Left hindlimb (tissue), 1 donor: ENCODE measurements at regions not wholly inside any gene's neighbourhood (a gene's known extent, or its start where the extent isn't known, plus 50 kb on each side); places are given as distances from the start of the nearest gene placed in this dataset.
"Not testable (repeated sequence)": the region's sequence is repeated elsewhere in the genome, so short reads cannot be mapped to it uniquely, and the experiment has no call there.

Source experiments
- DNase-seq: peaks from one replicate; pipeline ENCODE4 v3.0.0-alpha.2; 2018

DNA sequence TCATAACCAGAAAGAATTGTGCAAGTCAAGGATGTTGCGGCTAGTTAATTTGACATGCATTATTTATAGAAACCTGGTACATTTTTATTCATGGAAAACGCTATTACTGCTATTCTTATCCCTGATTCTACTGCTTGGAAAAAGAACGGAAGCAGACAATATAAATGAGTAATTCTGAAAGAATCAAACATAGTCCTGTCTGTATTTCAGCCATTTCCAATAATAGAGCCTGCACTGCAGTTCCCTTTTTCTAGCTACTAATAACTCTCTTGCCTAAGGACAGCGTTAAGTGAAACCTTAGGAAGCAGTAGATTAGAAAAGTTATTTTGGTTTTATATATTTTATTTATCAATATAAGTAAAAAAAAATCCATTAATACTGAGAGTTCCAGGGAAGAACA lies 414.9 kb downstream of the CYLC2 start:
- no peak for DNase-seq

DNA sequence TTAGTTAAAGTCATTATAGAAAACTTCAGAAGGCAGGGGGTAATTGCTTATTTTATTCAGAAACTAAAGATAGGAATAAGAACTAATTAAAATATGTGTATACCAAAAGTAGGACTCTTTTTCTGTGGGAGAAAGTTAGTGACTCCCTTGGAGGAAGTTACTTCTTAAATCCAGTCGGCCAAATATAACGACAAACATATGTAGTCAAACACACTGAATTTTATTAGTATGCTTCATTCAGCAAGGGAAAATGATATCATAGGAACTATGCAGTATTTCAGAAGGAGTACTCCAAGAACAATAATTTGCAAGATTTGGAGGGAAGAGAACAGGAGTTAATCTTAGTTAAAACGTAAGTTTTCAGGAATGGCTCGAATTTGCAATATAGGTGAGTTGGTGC lies 432.6 kb downstream of the CYLC2 start:
- DNase-seq = no peak

DNA sequence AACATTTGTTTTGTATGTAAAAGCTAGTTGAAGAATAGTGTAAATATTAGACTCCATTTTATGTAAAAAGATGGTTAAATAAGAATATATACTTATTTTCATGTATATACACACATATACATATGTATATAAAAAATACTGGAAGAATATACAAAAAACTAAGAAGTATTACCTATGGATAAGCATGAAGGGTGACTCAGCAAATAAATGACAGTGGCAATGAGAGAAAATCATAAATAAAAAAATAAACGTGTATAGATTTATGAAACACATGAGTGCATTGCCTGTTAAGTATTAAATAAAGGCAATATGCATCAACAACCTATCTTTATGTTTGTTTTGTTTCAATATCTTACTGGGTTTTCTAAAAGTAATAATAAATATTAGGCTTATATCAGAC lies 435.3 kb downstream of the CYLC2 start:
- DNase-seq = no peak

DNA sequence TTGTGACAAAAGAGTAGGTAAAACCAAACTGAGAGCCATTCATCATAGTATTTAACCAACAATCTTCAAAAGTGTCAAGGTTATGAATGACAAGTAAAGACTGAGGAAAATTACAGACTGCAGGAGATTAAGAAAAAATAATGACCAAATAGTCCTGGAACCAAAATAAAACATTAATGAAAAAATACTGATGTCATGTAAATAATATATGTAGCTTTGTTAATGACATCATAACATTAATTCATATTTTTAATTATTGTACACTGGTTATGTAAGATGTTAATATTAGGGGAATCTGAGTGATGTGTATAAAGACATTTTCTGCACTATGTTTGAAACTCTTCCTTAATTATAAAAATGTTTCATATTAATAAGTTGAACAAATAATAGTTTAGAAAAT lies 436.7 kb downstream of the CYLC2 start:
- no peak for DNase-seq

DNA sequence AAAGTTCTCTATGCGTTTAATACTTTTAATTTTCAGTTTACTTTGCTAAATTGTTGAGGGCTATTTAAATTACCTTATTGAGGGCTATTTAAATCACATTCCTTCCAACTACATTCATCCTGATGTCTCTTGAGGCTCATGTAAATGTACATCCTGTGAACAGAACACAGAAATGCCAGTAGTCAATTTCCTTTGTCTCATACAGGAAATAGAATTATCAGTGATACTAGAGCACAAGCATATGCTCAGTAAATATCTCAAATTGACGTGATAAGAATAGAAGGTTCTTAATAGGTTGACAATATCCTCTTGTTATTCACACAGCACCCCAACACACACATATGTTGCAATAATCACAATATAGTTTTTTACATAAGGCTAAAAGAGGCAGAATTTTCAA lies 449.0 kb downstream of the CYLC2 start:
- DNase-seq = no peak

DNA sequence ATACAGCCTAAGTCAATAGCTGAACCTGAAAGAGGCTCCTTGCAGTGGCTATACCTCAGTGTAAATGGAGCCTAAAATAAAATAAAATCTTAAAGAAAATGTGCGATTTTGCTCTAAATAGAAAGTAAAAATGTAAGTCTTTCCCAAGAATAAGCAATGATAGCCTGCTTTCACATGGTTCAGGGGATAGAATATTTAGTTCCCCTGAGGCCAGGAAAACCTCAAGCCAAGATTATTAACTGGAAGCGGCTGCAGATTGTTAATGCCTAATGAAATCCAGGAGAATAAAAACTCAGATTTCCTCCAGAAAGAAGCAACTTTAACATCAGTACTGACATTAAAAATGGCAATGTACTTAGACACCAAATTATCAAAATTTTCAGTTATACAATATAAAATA lies 463.7 kb downstream of the CYLC2 start:
- DNase-seq = no peak

DNA sequence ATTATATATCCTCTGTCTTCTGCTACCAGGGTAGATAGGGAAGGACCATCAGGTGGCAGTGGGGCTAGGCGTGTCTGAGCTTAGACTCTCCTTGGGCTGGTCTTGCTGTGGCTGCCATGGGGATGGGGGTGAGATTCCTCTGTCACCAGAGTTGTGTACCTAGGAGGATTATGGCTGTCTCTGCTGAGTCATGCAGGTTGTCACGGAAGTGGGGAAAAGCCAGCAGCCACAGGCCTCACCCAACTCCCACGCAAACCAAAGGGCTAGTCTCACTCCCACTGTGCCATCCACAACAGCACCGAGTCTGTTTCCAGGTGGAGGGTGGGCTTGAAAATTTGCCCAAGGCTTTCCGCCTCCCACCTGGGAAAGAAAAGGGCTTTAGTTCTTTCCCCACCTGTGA lies 476.1 kb downstream of the CYLC2 start:
- no peak for DNase-seq

DNA sequence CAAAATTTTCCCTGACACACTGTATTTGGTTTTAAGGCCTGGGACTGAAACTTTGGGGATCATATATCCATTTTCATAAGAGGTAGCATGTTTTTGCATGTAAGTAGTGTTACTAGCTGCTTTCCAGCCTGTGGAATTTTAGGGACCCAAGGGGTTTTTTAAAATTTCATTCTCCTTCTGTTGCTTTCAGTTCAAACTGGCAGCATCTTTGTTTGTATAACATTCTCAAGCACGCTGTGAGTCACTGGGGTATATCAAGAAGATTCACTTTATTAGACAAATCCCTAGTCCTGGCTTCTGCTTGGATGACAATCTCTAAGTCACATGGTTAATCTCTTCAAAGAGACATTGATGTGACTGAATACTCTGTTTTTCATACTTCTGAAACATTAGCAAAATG lies 479.0 kb downstream of the CYLC2 start:
- DNase-seq = no peak

DNA sequence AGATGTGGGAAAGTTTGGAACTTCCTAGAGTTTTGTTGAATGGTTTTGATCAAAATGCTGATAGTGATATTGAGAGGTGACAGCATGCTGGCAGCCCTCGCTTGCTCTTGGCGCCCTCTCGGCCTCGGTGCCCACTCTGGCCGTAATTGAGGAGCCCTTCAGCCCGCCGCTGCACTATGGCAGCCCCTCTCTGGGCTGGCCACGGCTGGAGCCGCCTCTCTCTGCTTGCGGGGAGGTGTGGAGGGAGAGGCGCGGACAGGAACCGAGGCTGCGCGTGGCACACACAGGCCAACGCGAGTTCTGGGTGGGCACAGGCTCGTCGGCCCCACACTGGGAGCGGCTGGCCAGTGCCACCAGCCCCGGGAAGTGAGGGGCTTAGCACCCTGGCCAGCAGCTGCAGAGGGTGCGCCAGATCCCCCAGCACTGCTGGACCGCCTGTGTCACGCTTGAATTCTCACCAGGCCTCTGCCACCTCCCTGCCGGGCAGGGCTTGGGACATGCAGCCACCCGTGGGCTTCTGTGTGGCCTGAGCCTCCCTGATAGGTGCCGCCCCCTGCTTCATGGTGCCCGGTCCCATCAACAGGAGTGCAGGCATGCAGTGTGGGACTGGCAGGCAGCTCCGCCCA lies 488.5 kb downstream of the CYLC2 start:
- DNase-seq = no peak

DNA sequence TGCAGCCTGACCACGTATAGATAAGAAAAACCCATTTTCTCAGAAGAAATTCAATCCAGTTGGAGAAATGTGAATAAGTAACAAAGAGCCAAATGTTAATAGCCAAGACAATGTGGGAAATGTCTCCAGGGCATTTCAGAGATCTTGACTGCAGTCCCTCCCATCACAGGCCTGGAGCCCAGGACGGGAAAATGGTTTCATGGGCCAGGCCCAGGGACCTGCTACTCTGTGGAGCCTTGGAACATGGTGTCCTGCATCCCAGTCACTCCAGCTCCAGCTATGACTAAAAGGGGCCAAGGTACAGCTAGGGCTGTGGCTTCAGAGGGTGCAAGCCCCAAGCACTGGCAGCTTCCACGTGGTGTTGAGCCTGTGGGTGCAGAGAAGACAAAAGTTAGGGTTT lies 490.0 kb downstream of the CYLC2 start:
- DNase-seq = no peak

DNA sequence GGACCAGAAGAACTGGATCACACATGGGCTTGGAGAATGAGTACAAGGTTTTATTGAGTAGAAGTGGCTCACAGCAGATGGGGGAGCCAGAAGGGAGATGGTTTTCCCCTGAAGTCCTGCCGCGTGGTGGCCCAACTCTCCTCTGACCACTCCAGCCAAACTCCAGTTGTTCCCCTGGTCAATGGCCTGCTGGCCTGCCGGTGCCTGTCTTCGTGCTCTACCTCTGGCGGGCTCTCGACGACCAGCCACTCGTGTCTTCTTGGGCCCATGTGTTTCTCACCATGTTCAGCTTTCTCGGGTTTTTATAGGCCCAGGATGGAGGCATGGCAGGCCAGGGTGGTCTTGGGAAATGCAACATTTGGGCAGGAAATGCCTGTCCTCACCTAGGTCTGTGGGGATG lies 519.6 kb downstream of the CYLC2 start:
- DNase-seq = no peak

DNA sequence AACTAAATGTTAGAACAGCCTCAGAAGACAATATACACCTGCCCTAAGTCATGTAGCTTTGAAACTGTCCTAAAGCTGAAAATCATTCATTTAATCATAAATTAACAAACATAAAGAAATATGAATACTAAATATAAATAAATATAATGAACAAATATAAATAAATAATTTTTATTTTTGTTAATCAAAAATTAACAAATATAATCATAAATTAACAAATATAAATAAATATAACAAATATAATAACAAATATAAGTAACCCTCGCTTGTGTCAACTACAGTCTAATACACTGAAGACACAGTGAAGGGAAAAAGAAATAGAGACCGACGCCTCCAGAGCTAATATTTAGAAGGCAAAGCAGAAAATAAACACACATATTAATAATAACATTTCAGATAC lies 527.3 kb downstream of the CYLC2 start:
- no peak for DNase-seq

DNA sequence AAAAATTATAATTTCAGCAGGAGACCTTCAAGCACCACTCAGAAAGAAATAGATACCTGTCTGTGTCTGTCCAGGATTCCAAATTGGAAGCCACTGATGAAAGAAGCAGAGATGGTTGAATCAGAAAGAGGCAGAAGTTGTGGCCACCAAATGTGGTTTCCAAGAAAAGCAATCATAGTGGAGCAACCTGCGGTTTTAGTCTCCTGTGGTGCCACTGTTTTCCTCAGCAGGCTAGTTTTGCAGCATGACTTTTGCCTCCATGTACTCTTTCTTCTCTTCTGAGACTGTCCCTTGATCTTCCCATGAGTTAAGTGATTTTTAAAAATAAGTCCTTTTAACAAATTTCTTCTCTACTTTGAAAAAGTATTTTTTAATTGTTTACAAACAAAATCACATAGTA lies 535.8 kb downstream of the CYLC2 start:
- DNase-seq = no peak

DNA sequence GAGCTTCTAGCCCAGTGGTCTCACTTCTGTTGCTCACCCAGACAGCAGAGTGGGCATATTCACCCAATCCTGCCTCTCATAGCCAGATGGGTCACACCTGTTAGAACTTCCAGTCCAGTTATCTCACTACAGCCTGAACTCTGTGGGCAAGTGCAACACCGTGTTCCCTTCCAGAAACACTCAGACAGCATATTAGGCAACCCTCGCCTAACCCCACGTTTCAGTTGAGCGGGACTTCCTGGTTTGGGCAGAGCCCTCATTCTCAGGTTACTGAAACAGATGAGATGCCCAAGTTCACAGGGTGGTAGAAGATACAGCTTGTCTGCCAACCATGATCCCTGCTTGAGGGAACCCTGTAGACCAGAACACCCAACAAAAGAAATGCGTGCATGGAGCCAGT lies 538.2 kb downstream of the CYLC2 start:
- DNase-seq = no peak

DNA sequence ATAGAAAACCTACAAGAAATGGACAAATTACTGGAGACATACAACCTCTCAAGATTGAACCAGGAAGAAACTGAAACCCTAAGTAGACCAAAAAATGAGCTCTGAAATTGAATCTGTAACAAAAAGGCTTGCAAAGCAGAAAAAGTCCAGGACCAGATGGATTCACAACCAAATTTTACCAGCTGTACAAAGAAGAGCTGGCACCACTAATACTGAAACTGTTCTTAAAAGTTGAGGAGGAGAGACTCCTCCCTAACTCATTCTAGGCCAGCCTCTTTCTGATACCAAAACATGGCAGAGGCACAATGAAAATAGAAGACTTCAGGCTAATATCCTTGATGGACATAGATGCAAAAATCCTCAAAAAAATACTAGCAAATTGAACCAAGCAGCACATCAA lies 542.3 kb downstream of the CYLC2 start:
- DNase-seq = no peak

DNA sequence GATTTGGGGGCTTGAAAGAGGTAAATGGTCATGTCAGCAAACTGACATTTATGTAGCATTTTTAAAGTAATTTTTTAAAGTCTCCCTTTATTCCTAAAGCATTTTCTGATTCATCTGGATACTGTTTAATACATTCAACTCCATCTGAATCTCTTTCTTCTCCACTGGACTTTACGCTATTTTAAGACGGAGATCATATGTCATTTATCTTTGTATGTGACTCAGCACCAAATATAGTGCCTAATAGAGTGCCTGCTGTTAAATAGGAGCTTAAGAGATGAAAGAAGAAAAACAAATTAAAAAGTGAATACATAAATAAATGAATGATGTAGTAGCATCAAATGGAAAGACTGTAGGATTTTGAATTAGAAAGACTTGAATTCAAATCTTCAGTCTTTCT lies 548.8 kb upstream of the SMC2 start:
- DNase-seq = no peak

DNA sequence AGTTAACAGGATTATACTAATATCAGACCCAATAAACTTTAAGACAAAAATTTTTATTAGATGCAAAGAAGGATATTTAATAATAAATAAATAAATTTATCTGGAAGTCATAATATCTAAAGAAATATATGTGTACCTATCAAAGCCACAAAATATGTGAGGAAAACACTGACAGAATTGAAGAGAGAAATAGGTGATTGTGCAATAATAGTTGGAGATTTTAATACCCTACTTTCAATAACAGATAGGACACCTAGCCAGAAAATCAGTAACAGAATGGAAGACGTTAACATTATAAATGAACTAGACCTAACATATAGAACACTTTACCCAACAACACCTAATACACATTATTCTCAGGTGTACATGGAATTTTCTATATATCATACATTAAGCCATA lies 541.4 kb upstream of the SMC2 start:
- DNase-seq = no peak

DNA sequence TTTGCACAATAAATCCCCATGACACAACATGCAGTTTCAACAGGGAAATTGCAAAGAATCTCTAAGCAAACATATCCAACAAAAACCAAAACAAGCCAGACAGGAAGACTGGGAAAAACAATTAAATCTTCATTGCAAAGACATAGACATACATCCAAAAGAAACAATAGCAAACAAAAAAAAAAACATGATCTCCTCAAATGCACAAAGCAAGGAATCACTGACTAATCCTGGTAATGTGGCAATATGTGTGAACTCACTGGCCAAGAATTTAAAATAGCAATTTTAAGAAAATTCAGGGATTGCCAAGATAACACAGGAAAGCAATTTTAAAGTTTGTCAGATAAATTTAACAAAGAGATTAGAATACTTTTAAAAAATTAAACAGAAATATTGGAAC lies 520.1 kb upstream of the SMC2 start:
- no peak for DNase-seq

DNA sequence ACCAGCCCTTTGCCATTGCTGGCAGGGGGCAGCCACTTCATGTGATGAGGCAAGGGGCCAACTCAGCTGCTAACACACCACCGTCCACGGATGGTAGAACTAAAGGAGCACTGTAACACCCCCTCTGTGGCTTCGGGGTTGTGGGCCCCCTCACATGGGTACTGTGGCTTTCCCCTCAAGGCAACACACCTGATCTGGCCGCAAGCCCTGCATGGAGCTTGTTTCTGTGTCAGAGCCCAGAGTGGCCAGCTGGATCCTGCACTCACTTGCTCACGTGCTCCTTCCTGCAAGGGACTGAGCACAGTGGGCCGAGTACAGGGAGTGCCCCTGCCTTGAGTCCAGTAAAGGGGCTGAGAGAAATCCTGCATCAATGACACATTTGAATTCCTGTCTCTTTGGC lies 507.4 kb upstream of the SMC2 start:
- DNase-seq = no peak

DNA sequence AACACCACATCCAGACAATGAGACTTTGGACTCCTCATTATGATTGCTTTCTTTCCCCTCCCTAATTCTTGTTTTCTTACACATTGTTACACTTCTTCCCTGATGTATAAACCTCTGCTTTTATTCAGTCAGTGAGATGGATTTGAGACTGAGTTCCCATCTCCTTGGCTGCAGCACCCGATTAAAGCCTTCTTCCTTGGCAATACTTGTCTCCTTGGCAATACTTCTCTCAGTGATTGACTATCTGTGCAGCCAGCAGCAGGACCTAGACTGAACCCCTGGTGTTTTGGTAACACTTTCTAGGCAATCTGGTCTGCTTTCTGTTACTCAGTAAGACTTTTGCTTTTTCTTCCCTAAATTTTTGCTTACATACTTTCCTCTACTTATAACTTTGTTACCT lies 492.8 kb upstream of the SMC2 start:
- DNase-seq = no peak

DNA sequence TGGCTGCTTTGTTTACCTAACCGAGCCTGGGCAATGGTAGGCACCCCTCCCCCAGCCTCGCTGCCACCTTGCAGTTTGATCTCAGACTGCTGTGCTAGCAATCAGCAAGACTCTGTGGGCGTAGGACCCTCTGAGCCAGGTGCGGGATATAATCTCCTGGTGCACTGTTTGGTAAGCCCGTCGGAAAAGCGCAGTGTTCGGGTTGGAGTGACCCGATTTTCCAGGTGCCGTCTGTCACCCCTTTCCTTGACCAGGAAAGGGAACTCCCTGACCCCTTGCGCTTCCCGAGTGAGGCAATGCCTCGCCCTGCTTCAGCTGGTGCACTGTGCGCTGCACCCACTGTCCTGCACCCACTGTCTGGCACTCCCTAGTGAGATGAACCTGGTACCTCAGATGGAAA lies 482.2 kb upstream of the SMC2 start:
- not testable (repeated sequence) for DNase-seq

DNA sequence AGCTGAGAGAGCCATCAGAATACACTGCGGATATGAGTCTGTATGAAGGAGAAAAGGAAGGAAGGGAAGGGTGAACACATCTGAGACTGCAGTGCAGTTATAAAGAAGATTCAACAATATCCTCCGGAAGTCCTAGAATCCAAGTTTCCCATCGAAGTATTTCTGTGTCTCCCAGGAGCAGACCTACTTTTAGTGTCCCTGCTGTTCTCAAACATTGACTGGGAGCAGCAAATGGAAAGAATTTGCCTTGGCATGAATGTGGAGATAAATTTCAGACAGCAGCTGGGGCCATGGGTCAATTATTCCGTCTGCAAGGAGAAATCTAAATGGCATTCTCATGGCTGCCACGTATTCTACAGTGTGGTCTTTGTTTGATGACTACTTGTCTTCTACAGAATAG lies 478.1 kb upstream of the SMC2 start:
- DNase-seq = no peak

DNA sequence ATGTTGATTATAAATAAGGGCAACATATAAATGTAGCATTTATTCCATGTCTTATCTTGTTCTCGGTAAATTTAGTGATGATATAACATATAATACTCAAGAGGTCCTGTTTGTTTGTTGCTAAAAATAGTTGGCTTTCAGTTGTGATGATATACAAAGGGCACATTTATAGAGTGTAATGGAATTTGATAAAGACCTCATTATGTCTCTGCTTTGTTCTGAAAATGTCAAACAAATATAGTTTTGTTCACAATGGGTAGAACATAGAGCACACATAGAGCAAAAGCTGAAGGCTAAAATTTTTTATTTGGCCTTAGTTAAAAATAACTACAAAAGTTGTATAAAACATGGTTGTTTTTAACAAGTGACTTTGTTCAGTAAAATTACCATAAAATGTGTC lies 477.1 kb upstream of the SMC2 start:
- DNase-seq = no peak

DNA sequence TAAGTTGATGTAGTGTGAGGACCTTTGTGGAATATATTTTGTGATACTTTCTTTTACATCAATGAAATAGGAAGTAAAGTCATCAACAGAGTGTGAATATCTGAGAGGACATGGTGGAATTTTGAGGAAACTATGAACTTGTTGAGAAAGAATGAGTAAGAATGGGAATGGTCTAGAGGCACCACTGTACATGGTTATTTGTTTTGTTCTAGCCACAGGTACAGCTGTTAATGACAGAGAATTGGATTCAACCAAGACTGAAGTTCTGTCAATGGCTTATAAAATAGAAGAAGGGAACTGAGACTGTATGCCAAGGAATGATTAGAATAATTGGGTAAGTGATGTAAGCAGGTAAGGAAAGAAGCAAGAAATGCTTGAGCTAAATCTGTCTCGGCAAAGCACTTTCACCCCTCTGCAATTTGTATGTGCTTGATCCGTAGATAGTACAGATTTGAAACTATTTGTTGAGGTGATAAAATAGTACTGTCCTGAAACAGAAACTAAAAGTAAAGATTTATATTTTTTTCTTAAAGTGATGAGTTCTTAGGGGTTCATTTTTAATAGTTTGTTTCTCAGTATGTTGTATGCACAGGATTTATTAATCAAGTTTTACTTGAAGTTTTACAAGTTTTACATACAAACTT lies 468.8 kb upstream of the SMC2 start:
- DNase-seq = no peak

DNA sequence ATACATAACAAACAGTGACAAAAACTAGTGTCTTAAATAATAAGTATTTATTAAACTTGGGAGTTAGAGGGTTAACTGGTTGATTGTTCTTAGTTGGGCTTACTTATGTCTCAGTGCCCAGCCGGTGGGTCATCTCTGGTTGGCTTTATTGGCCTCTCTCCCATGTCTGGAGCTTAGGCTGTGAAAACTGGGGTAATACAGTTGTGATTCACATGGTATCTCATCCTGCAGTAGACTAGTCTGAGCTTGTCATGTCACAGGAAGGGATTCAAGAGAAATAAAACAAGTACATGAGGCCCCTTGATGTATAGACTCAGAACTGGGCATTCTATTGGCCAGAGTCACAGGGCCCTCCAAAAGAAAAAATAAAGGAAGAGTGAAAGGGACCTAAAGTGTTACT lies 466.4 kb upstream of the SMC2 start:
- DNase-seq = no peak
